ENCODE measurements at regions not wholly inside any gene's neighbourhood (a gene's known extent, or its start where the extent isn't known, plus 50 kb on each side); places are given as distances from the start of the nearest gene placed in this dataset.

GRCh38 chr3:77837456-77838025 lies 797.6 kb downstream of the ROBO2 start:
- no peak overlapping the region for H3K4me3 ChIP-seq (ENCODE audit: control insufficient read depth in 1 of 7, extremely low read depth in 1 of 7, insufficient read depth in 4 of 7, low read depth in 2 of 7, low read length in 6 of 7)
- POLR2A ChIA-PET, result no interaction called here
- no peaks in the 10 kb centered on the region for H3K36me3 ChIP-seq (ENCODE audit: control insufficient read depth in 4 of 4, insufficient read depth in 4 of 4, low read length in 3 of 4)
- H3K27me3 ChIP-seq (replicated peaks in 2 of 5; ENCODE audit: control insufficient read depth in 4 of 5, insufficient read depth in 5 of 5, low read length in 4 of 5), result no peaks in the 10 kb centered on the region
- no peak overlapping the region for H3K27ac ChIP-seq (ENCODE audit: insufficient read depth in 1 of 2, low read depth in 1 of 2, low read length in 2 of 2, poor library complexity in 1 of 2, severe bottlenecking in 2 of 2)
- WGBS (ENCODE audit: insufficient coverage), result 91% methylated on average over 5 of the region's 5 CpGs
- H3K9me3 ChIP-seq (ENCODE audit: control extremely low read depth in 1 of 5, control insufficient read depth in 4 of 5, insufficient read depth in 2 of 5, low read depth in 1 of 5, low read length in 4 of 5), result peaks cover 0 to 3% (median 0%) of the 10 kb centered on the region in 5 experiments
- no peaks in the 10 kb centered on the region for H3K4me1 ChIP-seq (ENCODE audit: control extremely low read depth in 1 of 4, control insufficient read depth in 4 of 4, insufficient read depth in 4 of 4, low read length in 3 of 4)
- CTCF ChIA-PET, result no interaction called here
- DNase-seq, result no peak

GRCh38 chr3:77859156-77859555 lies 819.3 kb downstream of the ROBO2 start:
- no peak for DNase-seq
- Histone ChIP-seq H3K9me3 (ENCODE audit: control extremely low read depth in 1 of 5, control insufficient read depth in 4 of 5, insufficient read depth in 2 of 5, low read depth in 1 of 5, low read length in 4 of 5) (no peaks in the 10 kb centered on the region), H3K4me3 (ENCODE audit: control insufficient read depth in 1 of 7, extremely low read depth in 1 of 7, insufficient read depth in 4 of 7, low read depth in 2 of 7, low read length in 6 of 7) (no peak overlapping the region), H3K27me3 (replicated peaks in 2 of 5; ENCODE audit: control insufficient read depth in 4 of 5, insufficient read depth in 5 of 5, low read length in 4 of 5) (no peaks in the 10 kb centered on the region), H3K4me1 (ENCODE audit: control extremely low read depth in 1 of 4, control insufficient read depth in 4 of 4, insufficient read depth in 4 of 4, low read length in 3 of 4) (no peaks in the 10 kb centered on the region), H3K36me3 (ENCODE audit: control insufficient read depth in 4 of 4, insufficient read depth in 4 of 4, low read length in 3 of 4) (no peaks in the 10 kb centered on the region), H3K27ac (ENCODE audit: insufficient read depth in 1 of 2, low read depth in 1 of 2, low read length in 2 of 2, poor library complexity in 1 of 2, severe bottlenecking in 2 of 2) (no peak overlapping the region)
- CTCF ChIA-PET, result no interaction called here
- POLR2A ChIA-PET, result no interaction called here
- WGBS (ENCODE audit: insufficient coverage), result no CpG with 5 or more reads among the region's 3 CpGs

DNA sequence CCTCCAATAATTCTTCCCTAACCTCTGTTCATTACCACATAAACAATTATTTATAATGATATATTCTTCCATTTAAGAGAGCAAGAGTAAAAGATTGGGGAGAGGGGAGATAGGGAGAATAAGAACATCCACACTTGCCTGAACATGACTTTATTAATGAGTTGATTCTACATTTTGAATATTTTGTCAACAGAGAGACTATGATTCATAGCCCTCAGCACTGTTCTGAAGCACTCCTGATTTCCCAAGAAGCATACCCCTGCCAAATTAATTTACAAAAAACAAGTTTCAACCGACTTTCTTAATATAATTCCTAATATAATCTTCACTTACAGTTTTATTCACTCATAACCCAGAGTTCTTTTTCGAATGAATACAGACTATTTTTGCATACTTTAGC lies 828.8 kb downstream of the ROBO2 start:
- H3K4me1 ChIP-seq (ENCODE audit: control extremely low read depth in 1 of 4, control insufficient read depth in 4 of 4, insufficient read depth in 4 of 4, low read length in 3 of 4), result no peaks in the 10 kb centered on the region
- no peaks in the 10 kb centered on the region for H3K9me3 ChIP-seq (ENCODE audit: control extremely low read depth in 1 of 5, control insufficient read depth in 4 of 5, insufficient read depth in 2 of 5, low read depth in 1 of 5, low read length in 4 of 5)
- POLR2A ChIA-PET, result no interaction called here
- H3K27ac ChIP-seq (ENCODE audit: insufficient read depth in 1 of 2, low read depth in 1 of 2, low read length in 2 of 2, poor library complexity in 1 of 2, severe bottlenecking in 2 of 2), result no peak overlapping the region
- DNase-seq, result no peak
- no peak overlapping the region for H3K4me3 ChIP-seq (ENCODE audit: control insufficient read depth in 1 of 7, extremely low read depth in 1 of 7, insufficient read depth in 4 of 7, low read depth in 2 of 7, low read length in 6 of 7)
- no peaks in the 10 kb centered on the region for H3K27me3 ChIP-seq (replicated peaks in 2 of 5; ENCODE audit: control insufficient read depth in 4 of 5, insufficient read depth in 5 of 5, low read length in 4 of 5)
- WGBS (ENCODE audit: insufficient coverage), result 80% methylated on average over 1 of the region's 2 CpGs
- CTCF ChIA-PET, result no interaction called here
- H3K36me3 ChIP-seq (ENCODE audit: control insufficient read depth in 4 of 4, insufficient read depth in 4 of 4, low read length in 3 of 4), result no peaks in the 10 kb centered on the region

DNA sequence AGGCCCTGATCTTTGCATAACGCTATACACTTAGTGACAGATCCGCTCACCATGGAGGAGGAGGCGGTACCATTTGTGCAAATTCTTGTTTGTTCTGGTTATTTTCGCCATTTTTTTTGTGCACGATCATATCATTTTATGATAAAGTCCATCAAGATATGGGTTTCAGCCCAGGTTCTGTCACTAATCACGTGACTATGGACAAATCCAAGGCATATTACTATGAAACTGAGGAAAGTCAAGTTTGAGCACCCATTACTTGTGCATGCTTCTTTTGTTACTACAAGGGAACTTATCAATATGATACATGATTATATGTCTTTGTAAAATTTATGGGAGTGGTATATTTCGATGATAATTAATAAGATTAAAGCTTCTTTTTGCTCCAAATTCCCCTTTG lies 829.5 kb downstream of the ROBO2 start:
- 100% methylated on average over 5 of the region's 7 CpGs for WGBS (ENCODE audit: insufficient coverage)
- Histone ChIP-seq H3K9me3 (ENCODE audit: control extremely low read depth in 1 of 5, control insufficient read depth in 4 of 5, insufficient read depth in 2 of 5, low read depth in 1 of 5, low read length in 4 of 5) (no peaks in the 10 kb centered on the region), H3K27ac (ENCODE audit: insufficient read depth in 1 of 2, low read depth in 1 of 2, low read length in 2 of 2, poor library complexity in 1 of 2, severe bottlenecking in 2 of 2) (no peak overlapping the region), H3K36me3 (ENCODE audit: control insufficient read depth in 4 of 4, insufficient read depth in 4 of 4, low read length in 3 of 4) (no peaks in the 10 kb centered on the region), H3K27me3 (replicated peaks in 2 of 5; ENCODE audit: control insufficient read depth in 4 of 5, insufficient read depth in 5 of 5, low read length in 4 of 5) (no peaks in the 10 kb centered on the region), H3K4me1 (ENCODE audit: control extremely low read depth in 1 of 4, control insufficient read depth in 4 of 4, insufficient read depth in 4 of 4, low read length in 3 of 4) (no peaks in the 10 kb centered on the region), H3K4me3 (ENCODE audit: control insufficient read depth in 1 of 7, extremely low read depth in 1 of 7, insufficient read depth in 4 of 7, low read depth in 2 of 7, low read length in 6 of 7) (no peak overlapping the region)
- no peak for DNase-seq
- ChIA-PET POLR2A (no interaction called here), CTCF (no interaction called here)

- WGBS (ENCODE audit: insufficient coverage), result no CpG with 5 or more reads among the region's 1 CpG
- Histone ChIP-seq H3K27ac (ENCODE audit: insufficient read depth in 1 of 2, low read depth in 1 of 2, low read length in 2 of 2, poor library complexity in 1 of 2, severe bottlenecking in 2 of 2) (no peak overlapping the region), H3K27me3 (replicated peaks in 2 of 5; ENCODE audit: control insufficient read depth in 4 of 5, insufficient read depth in 5 of 5, low read length in 4 of 5) (no peaks in the 10 kb centered on the region), H3K9me3 (ENCODE audit: control extremely low read depth in 1 of 5, control insufficient read depth in 4 of 5, insufficient read depth in 2 of 5, low read depth in 1 of 5, low read length in 4 of 5) (no peaks in the 10 kb centered on the region), H3K36me3 (ENCODE audit: control insufficient read depth in 4 of 4, insufficient read depth in 4 of 4, low read length in 3 of 4) (no peaks in the 10 kb centered on the region), H3K4me1 (ENCODE audit: control extremely low read depth in 1 of 4, control insufficient read depth in 4 of 4, insufficient read depth in 4 of 4, low read length in 3 of 4) (no peaks in the 10 kb centered on the region), H3K4me3 (ENCODE audit: control insufficient read depth in 1 of 7, extremely low read depth in 1 of 7, insufficient read depth in 4 of 7, low read depth in 2 of 7, low read length in 6 of 7) (no peak overlapping the region)
- ChIA-PET CTCF (no interaction called here), POLR2A (no interaction called here)
- DNase-seq, result no peak
Observed at GRCh38 chr3:77871436-77871835, 831.5 kb downstream of the ROBO2 start.

DNA sequence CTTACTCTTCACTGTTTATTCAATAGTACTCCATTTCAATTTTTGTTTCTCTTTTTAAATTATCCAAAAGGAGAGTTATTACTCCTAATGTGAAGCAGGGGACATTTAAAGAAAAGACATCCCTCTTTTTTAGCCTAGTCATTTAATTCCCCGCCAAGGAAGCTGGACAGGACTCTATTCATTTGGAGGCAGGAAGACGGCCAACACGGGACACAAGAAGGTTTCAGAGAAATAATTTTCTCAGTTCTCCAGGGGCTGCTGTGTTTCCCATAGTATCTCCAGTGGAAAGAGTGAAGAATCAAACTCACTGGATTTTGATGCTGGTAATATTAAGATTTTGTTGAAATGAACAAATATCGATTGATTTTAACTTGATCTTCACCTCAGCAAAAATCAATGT lies 833.7 kb downstream of the ROBO2 start:
- CTCF ChIA-PET, result no interaction called here
- H3K36me3 ChIP-seq (ENCODE audit: control insufficient read depth in 4 of 4, insufficient read depth in 4 of 4, low read length in 3 of 4), result no peaks in the 10 kb centered on the region
- 93% methylated on average over 3 of the region's 4 CpGs for WGBS (ENCODE audit: insufficient coverage)

DNA sequence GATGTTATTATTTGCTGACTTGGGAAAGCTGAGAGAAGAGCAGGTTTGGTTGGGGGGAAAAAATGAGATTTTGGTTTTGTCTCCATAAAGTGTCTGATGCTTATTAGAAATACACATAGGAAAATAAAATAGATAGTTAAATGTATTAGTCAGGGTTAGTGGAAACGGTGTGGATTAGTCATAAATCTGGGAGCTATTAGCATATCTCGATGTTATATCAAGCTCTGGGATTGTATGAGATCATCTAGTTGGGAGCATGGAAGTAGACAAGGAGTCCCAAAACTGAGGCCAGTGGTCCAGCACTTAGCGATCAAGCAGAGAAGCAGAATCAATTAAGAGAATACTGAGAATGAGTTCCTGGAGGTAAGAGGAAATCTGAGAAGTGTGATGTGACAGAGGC lies 845.5 kb downstream of the ROBO2 start:
- H3K4me1 ChIP-seq (ENCODE audit: control extremely low read depth in 1 of 4, control insufficient read depth in 4 of 4, insufficient read depth in 4 of 4, low read length in 3 of 4), result no peaks in the 10 kb centered on the region
- H3K9me3 ChIP-seq (ENCODE audit: control extremely low read depth in 1 of 5, control insufficient read depth in 4 of 5, insufficient read depth in 2 of 5, low read depth in 1 of 5, low read length in 4 of 5), result no peaks in the 10 kb centered on the region
- ChIA-PET POLR2A (no interaction called here), CTCF (no interaction called here)
- DNase-seq, result no peak
- H3K27me3 ChIP-seq (replicated peaks in 2 of 5; ENCODE audit: control insufficient read depth in 4 of 5, insufficient read depth in 5 of 5, low read length in 4 of 5), result no peaks in the 10 kb centered on the region
- H3K36me3 ChIP-seq (ENCODE audit: control insufficient read depth in 4 of 4, insufficient read depth in 4 of 4, low read length in 3 of 4), result no peaks in the 10 kb centered on the region
- no peak overlapping the region for H3K4me3 ChIP-seq (ENCODE audit: control insufficient read depth in 1 of 7, extremely low read depth in 1 of 7, insufficient read depth in 4 of 7, low read depth in 2 of 7, low read length in 6 of 7)
- 100% methylated on average over 3 of the region's 3 CpGs for WGBS (ENCODE audit: insufficient coverage)
- H3K27ac ChIP-seq (ENCODE audit: insufficient read depth in 1 of 2, low read depth in 1 of 2, low read length in 2 of 2, poor library complexity in 1 of 2, severe bottlenecking in 2 of 2), result no peak overlapping the region

More for the DNA sequence above, 833.7 kb downstream of the ROBO2 start:
- Histone ChIP-seq H3K4me3 (ENCODE audit: control insufficient read depth in 1 of 7, extremely low read depth in 1 of 7, insufficient read depth in 4 of 7, low read depth in 2 of 7, low read length in 6 of 7) (no peak overlapping the region), H3K9me3 (ENCODE audit: control extremely low read depth in 1 of 5, control insufficient read depth in 4 of 5, insufficient read depth in 2 of 5, low read depth in 1 of 5, low read length in 4 of 5) (no peaks in the 10 kb centered on the region), H3K4me1 (ENCODE audit: control extremely low read depth in 1 of 4, control insufficient read depth in 4 of 4, insufficient read depth in 4 of 4, low read length in 3 of 4) (no peaks in the 10 kb centered on the region), H3K27me3 (replicated peaks in 2 of 5; ENCODE audit: control insufficient read depth in 4 of 5, insufficient read depth in 5 of 5, low read length in 4 of 5) (no peaks in the 10 kb centered on the region), H3K27ac (ENCODE audit: insufficient read depth in 1 of 2, low read depth in 1 of 2, low read length in 2 of 2, poor library complexity in 1 of 2, severe bottlenecking in 2 of 2) (no peak overlapping the region)
- no peak for DNase-seq
- POLR2A ChIA-PET, result interaction anchor here (0.6 kb wide), 1 partner anchor 512 kb away, joined by 3 read pairs; no protein-coding TSS in a partner anchor

Data from common myeloid progenitor, CD34-positive (primary cell).